Astrocyte of the spinal cord (primary cell): ENCODE measurements at regions not wholly inside any gene's neighbourhood (a gene's known extent, or its start where the extent isn't known, plus 50 kb on each side); places are given as distances from the start of the nearest gene placed in this dataset.
"Not testable (repeated sequence)": the region's sequence is repeated elsewhere in the genome, so short reads cannot be mapped to it uniquely, and the experiment has no call there.

Experiments
- DNase-seq: peaks from one replicate; pipeline ENCODE4 v3.0.0; 2011; ENCODE audit warnings: low read depth, low spot score
- H3K4me3 ChIP-seq: 2 replicates; pipeline ENCODE4 v1.5.1; 2011; ENCODE audit warnings: low read depth, mild to moderate bottlenecking, low read length, moderate library complexity
- in situ Hi-C: cut with HindIII; loops from 2 replicates; pipeline ENCODE4 v1.10.0; 2017; ENCODE audit warnings: low sequenced_read_pairs
- TF ChIP-seq, protein P1 (sequence below): IDR thresholded peaks from 2 replicates; pipeline ENCODE4 v1.5.1; 2012; ENCODE audit warnings: low read depth, mild to moderate bottlenecking, low read length, inconsistent platforms

DNA sequence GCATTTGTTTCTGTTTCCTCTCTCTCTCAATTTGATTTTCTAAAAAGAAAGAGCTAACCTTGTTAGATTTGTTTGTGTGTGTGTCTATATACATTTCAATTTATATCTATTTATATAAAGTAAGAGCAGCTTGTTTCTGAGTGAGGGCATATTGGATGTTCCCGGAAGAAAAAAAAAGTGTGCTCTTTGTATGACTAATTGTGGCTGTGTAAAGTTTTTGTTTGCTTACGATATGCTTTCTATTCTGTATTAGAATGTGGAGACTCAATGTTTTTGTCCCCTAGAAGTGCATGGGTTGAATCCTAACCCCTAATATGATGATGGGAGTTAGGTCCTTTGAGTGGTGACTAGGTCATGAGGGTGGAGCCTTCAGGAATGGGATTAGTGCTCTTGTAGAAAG lies 66.6 kb upstream of the C1QTNF9B start:
- DNase-seq: peak; percentile 40
- TF ChIP-seq, protein P1, sequence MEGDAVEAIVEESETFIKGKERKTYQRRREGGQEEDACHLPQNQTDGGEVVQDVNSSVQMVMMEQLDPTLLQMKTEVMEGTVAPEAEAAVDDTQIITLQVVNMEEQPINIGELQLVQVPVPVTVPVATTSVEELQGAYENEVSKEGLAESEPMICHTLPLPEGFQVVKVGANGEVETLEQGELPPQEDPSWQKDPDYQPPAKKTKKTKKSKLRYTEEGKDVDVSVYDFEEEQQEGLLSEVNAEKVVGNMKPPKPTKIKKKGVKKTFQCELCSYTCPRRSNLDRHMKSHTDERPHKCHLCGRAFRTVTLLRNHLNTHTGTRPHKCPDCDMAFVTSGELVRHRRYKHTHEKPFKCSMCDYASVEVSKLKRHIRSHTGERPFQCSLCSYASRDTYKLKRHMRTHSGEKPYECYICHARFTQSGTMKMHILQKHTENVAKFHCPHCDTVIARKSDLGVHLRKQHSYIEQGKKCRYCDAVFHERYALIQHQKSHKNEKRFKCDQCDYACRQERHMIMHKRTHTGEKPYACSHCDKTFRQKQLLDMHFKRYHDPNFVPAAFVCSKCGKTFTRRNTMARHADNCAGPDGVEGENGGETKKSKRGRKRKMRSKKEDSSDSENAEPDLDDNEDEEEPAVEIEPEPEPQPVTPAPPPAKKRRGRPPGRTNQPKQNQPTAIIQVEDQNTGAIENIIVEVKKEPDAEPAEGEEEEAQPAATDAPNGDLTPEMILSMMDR: no peak
- H3K4me3 ChIP-seq: no peak overlapping the region
- in situ Hi-C loops: no loop called here

DNA sequence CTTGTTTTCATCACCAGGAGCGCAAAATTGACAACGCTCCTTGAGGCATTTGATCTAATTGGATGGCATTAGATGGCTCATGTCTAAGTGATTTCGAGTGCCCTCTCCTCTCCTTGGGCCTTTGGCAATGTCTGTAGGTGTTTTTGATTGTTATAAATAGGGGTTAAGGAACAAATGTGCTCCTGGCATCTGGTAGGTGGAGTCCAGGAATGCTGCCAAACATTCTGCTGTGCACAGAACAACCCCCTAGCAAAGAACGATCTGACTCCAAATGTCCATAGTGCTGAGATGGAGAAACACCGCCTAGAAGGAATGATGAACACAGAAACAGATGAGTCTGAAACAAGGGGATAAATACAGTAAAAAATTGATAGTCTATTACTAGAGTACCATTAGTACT lies 68.0 kb upstream of the C1QTNF9B start:
- H3K4me3 ChIP-seq: no peak overlapping the region
- in situ Hi-C loops: no loop called here
- TF ChIP-seq, protein P1: no peak
- no peak for DNase-seq

DNA sequence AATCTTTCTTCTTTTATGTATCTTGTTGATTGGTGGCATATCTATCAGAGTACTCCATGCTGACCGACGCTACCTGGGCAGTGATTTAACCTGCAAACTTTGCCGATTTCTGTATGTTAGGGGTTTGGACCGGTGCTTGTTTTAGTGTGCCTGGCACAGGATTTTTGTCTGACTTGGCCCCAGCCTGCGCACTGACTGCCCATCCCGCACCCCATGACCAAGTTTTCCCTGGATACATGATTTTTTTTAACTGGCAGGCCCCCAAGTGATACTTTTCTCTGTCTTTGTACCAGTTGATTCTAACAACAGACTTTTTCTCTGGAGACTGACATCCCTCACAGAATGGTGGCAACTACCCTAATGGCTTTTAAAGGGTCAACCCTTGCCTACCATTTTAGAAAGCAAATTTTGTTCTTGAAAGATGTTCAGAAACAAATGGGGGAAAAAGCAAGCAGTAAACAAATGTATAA lies 69.0 kb upstream of the C1QTNF9B start:
- TF ChIP-seq, protein P1: no peak
- in situ Hi-C loops: no loop called here
- H3K4me3 ChIP-seq: no peak overlapping the region
- DNase-seq: no peak

DNA sequence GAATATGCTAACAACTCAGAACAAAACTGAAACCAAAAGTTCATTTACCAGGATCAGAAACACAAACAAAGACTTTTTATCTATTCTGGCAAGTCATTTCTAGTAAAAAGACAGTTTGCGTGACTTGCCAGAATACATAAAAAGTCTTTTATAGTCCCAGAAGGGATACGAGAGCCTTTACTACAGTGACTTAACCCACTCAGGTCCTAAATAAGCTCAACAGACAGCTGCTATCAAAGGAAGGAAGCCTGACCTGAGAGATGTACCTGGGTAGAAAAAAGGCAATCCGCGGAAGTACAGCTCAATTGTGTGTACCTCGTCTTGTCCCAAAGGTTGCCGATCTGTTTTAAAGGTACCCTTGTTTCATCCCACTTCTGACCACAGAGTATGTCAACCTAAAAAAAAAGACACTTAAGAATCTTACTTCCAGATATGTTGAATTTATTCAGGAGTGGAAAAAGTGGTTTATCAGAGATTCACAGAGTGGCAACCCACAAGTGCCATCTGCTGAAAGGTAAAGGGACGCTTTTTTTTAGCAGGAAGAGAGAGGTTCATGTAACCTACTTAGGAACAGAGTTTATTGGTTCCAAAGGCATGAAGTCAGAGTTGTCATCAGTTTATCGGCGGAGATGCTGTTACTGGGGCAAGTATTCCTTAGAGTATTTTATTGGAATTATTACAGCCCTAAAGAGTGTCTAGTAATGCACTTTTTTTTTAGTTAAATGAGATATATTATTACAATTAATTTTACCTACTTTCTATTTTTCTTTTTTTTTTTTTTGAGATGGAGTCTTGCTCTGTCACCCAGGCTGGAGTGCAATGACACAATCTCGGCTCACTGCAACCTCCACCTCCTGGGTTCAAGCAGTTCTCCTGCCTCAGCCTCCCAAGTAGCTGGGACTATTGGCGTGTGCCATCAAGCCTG lies 69.7 kb upstream of the C1QTNF9B start:
- DNase-seq: no peak
- no peak overlapping the region for H3K4me3 ChIP-seq
- in situ Hi-C loops: no loop called here
- TF ChIP-seq, protein P1: no peak

DNA sequence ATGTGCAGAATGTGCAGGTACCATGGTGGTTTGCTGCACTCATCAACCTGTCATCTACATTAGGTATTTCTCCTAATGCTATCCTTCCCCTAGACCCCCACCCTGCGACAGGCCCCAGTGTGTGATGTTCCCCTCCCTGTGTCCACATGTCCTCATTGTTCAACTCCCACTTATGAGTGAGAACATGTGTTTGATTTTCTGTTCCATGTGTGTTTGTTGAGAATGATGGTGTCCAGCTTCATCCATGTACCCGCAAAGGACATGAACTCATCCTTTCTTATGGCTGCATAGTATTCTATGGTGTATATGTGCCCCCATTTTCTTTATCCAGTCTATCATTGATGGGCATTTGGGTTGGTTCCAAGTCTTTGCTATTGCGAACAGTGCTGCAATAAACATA lies 70.5 kb upstream of the C1QTNF9B start:
- H3K4me3 ChIP-seq, in situ Hi-C loops, DNase-seq: not testable (repeated sequence)

DNA sequence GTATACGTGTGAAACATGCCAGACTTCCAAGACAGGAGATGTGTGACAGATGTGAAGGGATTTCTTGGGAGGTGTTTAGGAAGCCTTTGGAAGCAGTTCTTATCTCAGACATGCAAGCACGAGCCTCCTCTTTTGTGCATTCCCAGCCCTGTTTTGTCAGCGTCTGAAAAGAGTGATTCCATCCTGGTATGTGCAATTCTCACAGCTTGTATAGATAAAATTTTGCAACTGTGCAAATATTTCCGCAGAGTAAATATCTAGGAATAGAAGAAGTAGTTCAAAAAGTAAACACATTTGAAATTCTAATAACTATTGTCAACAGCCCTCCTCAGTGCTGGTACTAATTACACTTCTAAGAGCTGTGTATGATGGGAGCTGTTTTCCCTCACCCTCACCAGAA lies 72.3 kb upstream of the C1QTNF9B start:
- in situ Hi-C loops: no loop called here
- DNase-seq: no peak

More for the DNA sequence above, 72.3 kb upstream of the C1QTNF9B start:
- TF ChIP-seq, protein P1: no peak
- H3K4me3 ChIP-seq: no peak overlapping the region
